ENCODE measurements at regions not wholly inside any gene's neighbourhood (a gene's known extent, or its start where the extent isn't known, plus 50 kb on each side); places are given as distances from the start of the nearest gene placed in this dataset.

- no peaks in the 10 kb centered on the region for H3K36me3 ChIP-seq (replicated peaks in 1 of 2; ENCODE audit: control insufficient read depth in 1 of 2, insufficient read depth in 2 of 2, low read length in 1 of 2)
- no peaks in the 10 kb centered on the region for H3K9me3 ChIP-seq
- TF ChIP-seq TAF1 (IDR thresholded peaks at IDR 0.05; ENCODE audit: borderline replicate concordance, low read depth, low read length), result no peak
- DNase-seq, result no peak
- no peaks in the 10 kb centered on the region for H4K20me1 ChIP-seq (ENCODE audit: insufficient read depth)
- H3K9ac ChIP-seq, result no peak overlapping the region
- H3K4me1 ChIP-seq (ENCODE audit: control insufficient read depth in 1 of 2, insufficient read depth in 2 of 2, low read depth in 1 of 2, low read length in 1 of 2), result peaks cover 0 to 8% of the 10 kb centered on the region in 2 experiments; a peak in 1 of 4 replicates
- H3K4me2 ChIP-seq, result no peak overlapping the region
- no peaks in the 10 kb centered on the region for H3F3A ChIP-seq (replicated peaks; ENCODE audit: insufficient read depth)
- no peaks in the 10 kb centered on the region for H3K9me2 ChIP-seq
- H3K79me2 ChIP-seq (ENCODE audit: insufficient read depth), result no peaks in the 10 kb centered on the region
- H2AFZ ChIP-seq (ENCODE audit: low read depth), result no peak overlapping the region
- H3K4me3 ChIP-seq (ENCODE audit: low read depth in 2 of 2, low read length in 1 of 2), result no peak overlapping the region
- WGBS (ENCODE audit: low lambda C conversion rate), result 5% methylated on average over 2 of the region's 2 CpGs
- CTCF ChIA-PET, result no interaction called here
- no peaks in the 10 kb centered on the region for H3K27me3 ChIP-seq (ENCODE audit: insufficient read depth)
- H3K27ac ChIP-seq (ENCODE audit: low read depth in 2 of 2, low read length in 1 of 2), result no peak overlapping the region
- POLR2A ChIA-PET, result no interaction called here
Observed at GRCh38 chr2:404581-404980, 116.7 kb upstream of the ALKAL2 start.

DNA sequence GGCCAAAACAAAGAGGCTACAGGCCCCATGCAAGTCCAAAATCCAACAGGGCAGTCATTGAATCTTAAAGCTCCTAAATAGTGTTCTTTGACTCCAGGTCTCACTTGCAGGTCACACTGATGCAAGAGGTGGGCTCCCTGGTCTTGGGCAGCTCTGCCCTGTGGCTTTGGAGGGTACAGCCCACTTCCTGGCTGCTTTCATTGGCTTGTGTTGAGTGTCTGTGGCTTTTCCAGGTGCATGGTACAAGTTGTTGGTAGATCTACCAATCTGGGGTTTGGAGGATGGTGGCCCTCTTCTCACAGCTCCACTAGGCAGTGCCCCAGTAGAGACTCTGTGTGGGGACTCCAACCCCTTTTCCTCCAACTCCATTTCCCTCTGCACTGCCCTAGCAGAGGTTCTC is 115.8 kb upstream of the ALKAL2 start:
- POLR2A ChIA-PET, result no interaction called here
- CTCF ChIA-PET, result no interaction called here
- TF ChIP-seq EP300 (IDR thresholded peaks at IDR 0.05; ENCODE audit: borderline replicate concordance in 1 of 2, low read depth in 1 of 2, low read length in 1 of 2) (no peak), MAX (IDR thresholded peaks at IDR 0.05; ENCODE audit: low read depth) (no peak), REST (IDR thresholded peaks at IDR 0.05; ENCODE audit: low read depth, low read length) (no peak), USF2 (IDR thresholded peaks at IDR 0.05; ENCODE audit: borderline replicate concordance, low read depth, low read length) (no peak), GABPA (IDR thresholded peaks at IDR 0.05; ENCODE audit: low read depth) (no peak), ELF1 (IDR thresholded peaks at IDR 0.05) (no peak), YY1 (IDR thresholded peaks at IDR 0.05; ENCODE audit: low read depth) (no peak), TAF1 (IDR thresholded peaks at IDR 0.05; ENCODE audit: borderline replicate concordance, low read depth, low read length) (no peak), RAD21 (IDR thresholded peaks at IDR 0.05; ENCODE audit: low read length) (no peak), RCOR1 (IDR thresholded peaks at IDR 0.05; ENCODE audit: low read length) (no peak), MXI1 (IDR thresholded peaks at IDR 0.05; ENCODE audit: low read depth, low read length) (no peak)
- TF ChIP-seq, protein P1, sequence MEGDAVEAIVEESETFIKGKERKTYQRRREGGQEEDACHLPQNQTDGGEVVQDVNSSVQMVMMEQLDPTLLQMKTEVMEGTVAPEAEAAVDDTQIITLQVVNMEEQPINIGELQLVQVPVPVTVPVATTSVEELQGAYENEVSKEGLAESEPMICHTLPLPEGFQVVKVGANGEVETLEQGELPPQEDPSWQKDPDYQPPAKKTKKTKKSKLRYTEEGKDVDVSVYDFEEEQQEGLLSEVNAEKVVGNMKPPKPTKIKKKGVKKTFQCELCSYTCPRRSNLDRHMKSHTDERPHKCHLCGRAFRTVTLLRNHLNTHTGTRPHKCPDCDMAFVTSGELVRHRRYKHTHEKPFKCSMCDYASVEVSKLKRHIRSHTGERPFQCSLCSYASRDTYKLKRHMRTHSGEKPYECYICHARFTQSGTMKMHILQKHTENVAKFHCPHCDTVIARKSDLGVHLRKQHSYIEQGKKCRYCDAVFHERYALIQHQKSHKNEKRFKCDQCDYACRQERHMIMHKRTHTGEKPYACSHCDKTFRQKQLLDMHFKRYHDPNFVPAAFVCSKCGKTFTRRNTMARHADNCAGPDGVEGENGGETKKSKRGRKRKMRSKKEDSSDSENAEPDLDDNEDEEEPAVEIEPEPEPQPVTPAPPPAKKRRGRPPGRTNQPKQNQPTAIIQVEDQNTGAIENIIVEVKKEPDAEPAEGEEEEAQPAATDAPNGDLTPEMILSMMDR (IDR thresholded peaks at IDR 0.05), result no peak
- TF ChIP-seq, protein P2, sequence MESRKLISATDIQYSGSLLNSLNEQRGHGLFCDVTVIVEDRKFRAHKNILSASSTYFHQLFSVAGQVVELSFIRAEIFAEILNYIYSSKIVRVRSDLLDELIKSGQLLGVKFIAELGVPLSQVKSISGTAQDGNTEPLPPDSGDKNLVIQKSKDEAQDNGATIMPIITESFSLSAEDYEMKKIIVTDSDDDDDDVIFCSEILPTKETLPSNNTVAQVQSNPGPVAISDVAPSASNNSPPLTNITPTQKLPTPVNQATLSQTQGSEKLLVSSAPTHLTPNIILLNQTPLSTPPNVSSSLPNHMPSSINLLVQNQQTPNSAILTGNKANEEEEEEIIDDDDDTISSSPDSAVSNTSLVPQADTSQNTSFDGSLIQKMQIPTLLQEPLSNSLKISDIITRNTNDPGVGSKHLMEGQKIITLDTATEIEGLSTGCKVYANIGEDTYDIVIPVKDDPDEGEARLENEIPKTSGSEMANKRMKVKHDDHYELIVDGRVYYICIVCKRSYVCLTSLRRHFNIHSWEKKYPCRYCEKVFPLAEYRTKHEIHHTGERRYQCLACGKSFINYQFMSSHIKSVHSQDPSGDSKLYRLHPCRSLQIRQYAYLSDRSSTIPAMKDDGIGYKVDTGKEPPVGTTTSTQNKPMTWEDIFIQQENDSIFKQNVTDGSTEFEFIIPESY (IDR thresholded peaks at IDR 0.05; ENCODE audit: borderline replicate concordance, low read depth), result no peak
- TF ChIP-seq, protein P3, sequence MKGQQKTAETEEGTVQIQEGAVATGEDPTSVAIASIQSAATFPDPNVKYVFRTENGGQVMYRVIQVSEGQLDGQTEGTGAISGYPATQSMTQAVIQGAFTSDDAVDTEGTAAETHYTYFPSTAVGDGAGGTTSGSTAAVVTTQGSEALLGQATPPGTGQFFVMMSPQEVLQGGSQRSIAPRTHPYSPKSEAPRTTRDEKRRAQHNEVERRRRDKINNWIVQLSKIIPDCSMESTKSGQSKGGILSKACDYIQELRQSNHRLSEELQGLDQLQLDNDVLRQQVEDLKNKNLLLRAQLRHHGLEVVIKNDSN (IDR thresholded peaks at IDR 0.05; ENCODE audit: borderline replicate concordance, low read depth), result no peak

More for the DNA sequence above, 115.8 kb upstream of the ALKAL2 start:
- no peaks in the 10 kb centered on the region for H3K79me2 ChIP-seq (ENCODE audit: insufficient read depth)
- no peak for DNase-seq
- no peaks in the 10 kb centered on the region for H4K20me1 ChIP-seq (ENCODE audit: insufficient read depth)
- no peaks in the 10 kb centered on the region for H3K27me3 ChIP-seq (ENCODE audit: insufficient read depth)
- no peak overlapping the region for H2AFZ ChIP-seq (ENCODE audit: low read depth)
- no peaks in the 10 kb centered on the region for H3K36me3 ChIP-seq (replicated peaks in 1 of 2; ENCODE audit: control insufficient read depth in 1 of 2, insufficient read depth in 2 of 2, low read length in 1 of 2)
- H3K9ac ChIP-seq, result no peak overlapping the region
- H3K4me3 ChIP-seq (ENCODE audit: low read depth in 2 of 2, low read length in 1 of 2), result no peak overlapping the region
- H3F3A ChIP-seq (replicated peaks; ENCODE audit: insufficient read depth), result no peaks in the 10 kb centered on the region
- no peaks in the 10 kb centered on the region for H3K9me2 ChIP-seq
- H3K4me1 ChIP-seq (ENCODE audit: control insufficient read depth in 1 of 2, insufficient read depth in 2 of 2, low read depth in 1 of 2, low read length in 1 of 2), result peaks cover 0 to 8% of the 10 kb centered on the region in 2 experiments; a peak in 1 of 4 replicates
- no peak overlapping the region for H3K27ac ChIP-seq (ENCODE audit: low read depth in 2 of 2, low read length in 1 of 2)
- no peak overlapping the region for H3K4me2 ChIP-seq
- no peaks in the 10 kb centered on the region for H3K9me3 ChIP-seq
